ENCODE measurements at regions not wholly inside any gene's neighbourhood (a gene's known extent, or its start where the extent isn't known, plus 50 kb on each side); places are given as distances from the start of the nearest gene placed in this dataset.

GRCh38 chr5:52455920-52456319 is 331.8 kb upstream of the ITGA1 start:
- TF ChIP-seq CTCF (IDR thresholded peaks at IDR 0.05; ENCODE audit: control extremely low read depth, extremely low read depth, low read depth, missing control alignments): no peak
- no peak for DNase-seq (ENCODE audit: extremely low spot score)
- ChIA-PET CTCF (no interaction called here), POLR2A (no interaction called here)

DNA sequence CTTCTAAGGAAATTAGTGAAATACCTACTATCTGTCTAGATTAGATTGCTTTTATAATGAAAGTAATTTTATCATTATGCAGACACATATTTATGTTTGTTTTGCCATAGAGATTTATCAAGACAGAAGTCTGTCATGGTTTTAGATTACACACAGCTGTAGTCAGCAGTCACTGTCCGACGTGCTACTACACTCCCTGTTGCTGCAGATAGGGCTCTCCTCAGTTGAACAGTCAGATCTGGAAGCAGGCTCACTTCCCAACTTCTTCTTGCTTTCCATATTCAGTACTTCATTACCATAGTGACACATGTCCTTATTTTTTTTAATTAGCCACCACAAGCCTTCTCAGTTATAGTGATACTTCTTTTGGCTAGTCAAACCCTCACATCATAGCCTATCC is 329.9 kb upstream of the ITGA1 start:
- TF ChIP-seq CTCF (IDR thresholded peaks at IDR 0.05; ENCODE audit: control extremely low read depth, extremely low read depth, low read depth, missing control alignments): no peak
- ChIA-PET POLR2A (no interaction called here), CTCF (no interaction called here)
- DNase-seq (ENCODE audit: extremely low spot score): no peak

- TF ChIP-seq CTCF (IDR thresholded peaks at IDR 0.05; ENCODE audit: control extremely low read depth, extremely low read depth, low read depth, missing control alignments): no peak
- ChIA-PET CTCF (no interaction called here), POLR2A (no interaction called here)
- no peak for DNase-seq (ENCODE audit: extremely low spot score)
Observed at GRCh38 chr5:52466113-52466512, 321.6 kb upstream of the ITGA1 start.

DNA sequence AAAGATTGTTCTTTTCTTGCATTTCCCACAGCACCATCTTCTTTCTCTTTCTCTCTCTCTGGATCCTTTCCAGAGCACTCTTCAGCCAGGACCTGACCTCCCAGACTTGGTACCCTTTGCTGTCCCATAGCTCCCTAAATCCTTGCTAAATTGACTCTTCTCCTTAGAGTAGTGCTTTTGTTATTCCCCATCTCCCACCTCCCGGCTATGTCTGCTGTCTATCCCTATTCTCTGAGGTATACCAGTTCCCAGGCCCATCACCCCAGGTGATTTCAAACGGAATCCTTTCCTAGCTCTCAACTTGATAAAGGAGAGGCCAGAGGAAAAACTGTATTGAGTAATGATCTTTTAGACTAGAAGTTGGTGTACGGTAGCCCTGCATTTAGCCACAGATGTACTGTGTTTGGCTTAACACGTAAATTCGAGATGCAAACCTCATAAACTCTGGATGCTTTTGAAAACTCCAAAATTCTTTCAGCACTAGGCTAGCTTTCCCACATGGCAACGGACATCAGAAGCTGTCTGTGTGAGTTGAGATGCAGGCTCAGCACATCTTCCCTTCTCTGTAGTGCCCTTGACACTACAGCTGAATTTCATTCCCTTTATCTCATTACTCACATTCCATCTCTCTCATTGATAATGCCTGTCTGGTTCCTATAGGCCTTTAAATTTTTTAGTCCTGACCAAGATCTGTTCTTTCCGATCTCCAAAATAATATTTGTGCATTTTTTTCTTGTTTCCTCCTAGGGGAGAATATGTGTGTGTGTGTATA is 320.8 kb upstream of the ITGA1 start:
- no peak for DNase-seq (ENCODE audit: extremely low spot score)
- TF ChIP-seq CTCF (IDR thresholded peaks at IDR 0.05; ENCODE audit: control extremely low read depth, extremely low read depth, low read depth, missing control alignments): no peak
- ChIA-PET POLR2A (no interaction called here), CTCF (interaction anchor here (0.8 to 1.2 kb wide), 2 partner anchors 9 to 16 kb away, joined by 3 to 4 read pairs; no protein-coding TSS in a partner anchor)

GRCh38 chr5:52468976-52469375 is 318.7 kb upstream of the ITGA1 start:
- POLR2A ChIA-PET: no interaction called here
- CTCF ChIA-PET: interaction anchor here (1.4 kb wide), 1 partner anchor 29 kb away, joined by 3 read pairs; no protein-coding TSS in a partner anchor
- TF ChIP-seq CTCF (IDR thresholded peaks at IDR 0.05; ENCODE audit: control extremely low read depth, extremely low read depth, low read depth, missing control alignments): no peak
- no peak for DNase-seq (ENCODE audit: extremely low spot score)

DNA sequence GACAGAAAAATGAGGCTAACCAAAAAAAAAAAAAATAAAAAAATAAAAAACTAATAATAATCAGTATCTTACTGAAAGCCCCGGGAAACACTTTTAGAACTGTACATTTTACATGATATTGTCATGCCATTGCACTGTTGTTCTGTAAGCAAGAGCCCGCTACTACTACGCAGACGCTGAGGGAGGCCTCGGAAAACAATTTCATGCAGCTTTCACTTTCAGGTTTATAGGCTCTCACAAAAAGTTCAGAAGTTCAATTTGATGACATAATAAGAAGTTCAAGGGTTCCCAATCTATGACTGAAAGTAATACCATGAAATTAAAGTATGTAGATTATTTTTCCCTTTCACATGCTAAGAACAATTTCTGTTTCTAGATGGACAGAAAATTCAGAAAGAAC is 318.3 kb upstream of the ITGA1 start:
- DNase-seq (ENCODE audit: extremely low spot score): peak; percentile 11
- no peak for TF ChIP-seq CTCF (IDR thresholded peaks at IDR 0.05; ENCODE audit: control extremely low read depth, extremely low read depth, low read depth, missing control alignments)
- POLR2A ChIA-PET: no interaction called here
- CTCF ChIA-PET: interaction anchor here (1.4 kb wide), 1 partner anchor 30 kb away, joined by 3 read pairs; no protein-coding TSS in a partner anchor

Data from GM10248 (cell line).